Hepatocyte (in vitro differentiated cells): ENCODE measurements at regions not wholly inside any gene's neighbourhood (a gene's known extent, or its start where the extent isn't known, plus 50 kb on each side); places are given as distances from the start of the nearest gene placed in this dataset.
"Not testable (repeated sequence)": the region's sequence is repeated elsewhere in the genome, so short reads cannot be mapped to it uniquely, and the experiment has no call there.

Experiments
- DNase-seq: peaks from one replicate; pipeline ENCODE4 v3.0.0-alpha.2; 2016; ENCODE audit warnings: low spot score
- H2AFZ ChIP-seq: fragments of 200-600 bp; sonication (generic); 2 replicates; pipeline ENCODE4 v1.6.0; 2016; ENCODE audit warnings: antibody characterized with exemption, mild to moderate bottlenecking
- H3K27ac ChIP-seq: fragments of 200-600 bp; sonication (generic); 2 replicates; pipeline ENCODE4 v1.5.1; 2016; ENCODE audit warnings: mild to moderate bottlenecking
- H3K27me3 ChIP-seq: fragments of 200-600 bp; sonication (generic); 2 replicates; pipeline ENCODE4 v1.6.1; 2016
- H3K36me3 ChIP-seq: fragments of 200-600 bp; sonication (generic); replicated peaks from 2 replicates; pipeline ENCODE4 v1.5.1; 2016; ENCODE audit warnings: low read depth; ENCODE audit not compliant: insufficient read depth
- H3K4me1 ChIP-seq: fragments of 200-600 bp; sonication (generic); 2 replicates; pipeline ENCODE4 v1.5.1; 2016; ENCODE audit warnings: mild to moderate bottlenecking, moderate library complexity; ENCODE audit not compliant: insufficient read depth
- H3K4me2 ChIP-seq: fragments of 200-600 bp; sonication (generic); 2 replicates; pipeline ENCODE4 v1.6.0; 2016
- H3K4me3 ChIP-seq: fragments of 200-600 bp; sonication (generic); 2 replicates; pipeline ENCODE4 v1.5.1; 2016; ENCODE audit warnings: mild to moderate bottlenecking
- H3K79me2 ChIP-seq: fragments of 200-600 bp; sonication (generic); 2 replicates; pipeline ENCODE4 v1.6.0; 2017; ENCODE audit warnings: mild to moderate bottlenecking
- H3K9me2 ChIP-seq: fragments of 200-600 bp; sonication (generic); replicated peaks from 2 replicates; pipeline ENCODE4 v1.6.0; 2017; ENCODE audit warnings: mild to moderate bottlenecking; ENCODE audit not compliant: insufficient read depth
- H3K9me3 ChIP-seq: fragments of 200-600 bp; sonication (generic); 2 replicates; pipeline ENCODE4 v1.5.1; 2016; ENCODE audit warnings: low read depth, mild to moderate bottlenecking
- H4K20me1 ChIP-seq: fragments of 200-600 bp; sonication (generic); 2 replicates; pipeline ENCODE4 v1.6.0; 2016; ENCODE audit warnings: mild to moderate bottlenecking; ENCODE audit not compliant: insufficient read depth, poor library complexity, severe bottlenecking
- CTCF ChIP-seq: fragments of 200-600 bp; sonication (generic); IDR thresholded peaks from 2 replicates; pipeline ENCODE4 v1.5.1; 2016; ENCODE audit warnings: antibody characterized with exemption, mild to moderate bottlenecking; ENCODE audit not compliant: poor library complexity
- EZH2 ChIP-seq: fragments of 200-600 bp; sonication (generic); IDR thresholded peaks from 2 replicates; pipeline ENCODE4 v1.6.1; 2016; ENCODE audit warnings: antibody characterized with exemption, mild to moderate bottlenecking, borderline replicate concordance
- EZH2phosphoT487 ChIP-seq: fragments of 200-600 bp; sonication (generic); IDR thresholded peaks from one replicate; pipeline ENCODE4 v1.6.1; 2018; ENCODE audit warnings: antibody characterized with exemption, mild to moderate bottlenecking, low read depth, moderate library complexity; ENCODE audit not compliant: unreplicated experiment, severe bottlenecking
- WGBS: methylation state at CpG from one replicate; pipeline ENCODE4 v1.1.6; 2016; ENCODE audit warnings: low lambda C conversion rate; ENCODE audit errors: missing lambda C conversion rate; 5-methylcytosine and 5-hydroxymethylcytosine counted together

GRCh38 chr13:67389171-67389570 is 159.0 kb upstream of the PCDH9 start:
- Histone ChIP-seq H3K27ac (no peak overlapping the region), H4K20me1 (no peaks in the 10 kb centered on the region), H3K36me3 (no peaks in the 10 kb centered on the region), H3K4me2 (no peak overlapping the region), H3K4me1 (no peaks in the 10 kb centered on the region), H3K9me2 (no peaks in the 10 kb centered on the region), H3K27me3 (no peaks in the 10 kb centered on the region), H3K4me3 (no peak overlapping the region), H3K79me2 (no peaks in the 10 kb centered on the region), H3K9me3 (no peaks in the 10 kb centered on the region), H2AFZ (no peak overlapping the region)
- TF ChIP-seq CTCF: no peak
- no peak for TF ChIP-seq EZH2phosphoT487
- no peak for TF ChIP-seq EZH2
- 89% methylated on average over 3 of the region's 3 CpGs for WGBS
- no peak for DNase-seq

- H3K27me3 ChIP-seq, H4K20me1 ChIP-seq, H2AFZ ChIP-seq, H3K27ac ChIP-seq, H3K4me3 ChIP-seq, H3K4me1 ChIP-seq, H3K9me3 ChIP-seq, H3K79me2 ChIP-seq, H3K4me2 ChIP-seq, H3K9me2 ChIP-seq, H3K36me3 ChIP-seq: not testable (repeated sequence)
- peak; percentile 18 for DNase-seq
- WGBS: 79% methylated on average over 7 of the region's 7 CpGs
Measured at GRCh38 chr13:67383109-67383757, 153.1 kb upstream of the PCDH9 start.

- Histone ChIP-seq H3K9me3 (no peaks in the 10 kb centered on the region), H2AFZ (no peak overlapping the region), H3K36me3 (no peaks in the 10 kb centered on the region), H3K4me3 (no peak overlapping the region), H3K9me2 (no peaks in the 10 kb centered on the region), H4K20me1 (no peaks in the 10 kb centered on the region), H3K79me2 (no peaks in the 10 kb centered on the region), H3K27me3 (no peaks in the 10 kb centered on the region), H3K27ac (no peak overlapping the region), H3K4me2 (no peak overlapping the region), H3K4me1 (no peaks in the 10 kb centered on the region)
- TF ChIP-seq CTCF (no peak), EZH2 (no peak), EZH2phosphoT487 (no peak)
- 93% methylated on average over 1 of the region's 1 CpG for WGBS
- no peak for DNase-seq
Measured at GRCh38 chr13:67377919-67378318, 147.8 kb upstream of the PCDH9 start.

GRCh38 chr13:67374391-67374790 is 144.3 kb upstream of the PCDH9 start:
- Histone ChIP-seq H2AFZ (no peak overlapping the region), H3K36me3 (no peaks in the 10 kb centered on the region), H3K27ac (no peak overlapping the region), H3K27me3 (no peaks in the 10 kb centered on the region), H4K20me1 (no peaks in the 10 kb centered on the region), H3K4me2 (no peak overlapping the region), H3K79me2 (no peaks in the 10 kb centered on the region), H3K4me1 (no peaks in the 10 kb centered on the region), H3K4me3 (no peak overlapping the region), H3K9me3 (no peaks in the 10 kb centered on the region), H3K9me2 (no peaks in the 10 kb centered on the region)
- 93% methylated on average over 1 of the region's 1 CpG for WGBS
- no peak for DNase-seq
- TF ChIP-seq EZH2phosphoT487 (no peak), CTCF (no peak), EZH2 (no peak)
